WTC11 (cell line): ENCODE measurements at regions not wholly inside any gene's neighbourhood (a gene's known extent, or its start where the extent isn't known, plus 50 kb on each side); places are given as distances from the start of the nearest gene placed in this dataset.

Experiments
- ATF1 ChIP-seq: sonication (generic); formaldehyde crosslinking; IDR thresholded peaks from 2 replicates; pipeline ENCODE4 v1.8.1; 2023; ENCODE audit warnings: mild to moderate bottlenecking, moderate library complexity, missing genetic modification reagents
- E2F1 ChIP-seq: sonication (generic); formaldehyde crosslinking; IDR thresholded peaks from 2 replicates; pipeline ENCODE4 v1.8.0; 2022; ENCODE audit warnings: mild to moderate bottlenecking, missing genetic modification reagents
- ETV6 ChIP-seq: sonication (generic); formaldehyde crosslinking; IDR thresholded peaks from 2 replicates; pipeline ENCODE4 v1.8.1; 2022; ENCODE audit warnings: mild to moderate bottlenecking, missing genetic modification reagents
- FOXP4 ChIP-seq: sonication (generic); formaldehyde crosslinking; IDR thresholded peaks from 2 replicates; pipeline ENCODE4 v1.8.0; 2022; ENCODE audit warnings: mild to moderate bottlenecking, missing genetic modification reagents
- SP1 ChIP-seq: sonication (generic); formaldehyde crosslinking; conservative IDR thresholded peaks from 2 replicates; pipeline ENCODE4 v1.8.1; 2022; ENCODE audit warnings: missing genetic modification reagents
- USF2 ChIP-seq: sonication (generic); formaldehyde crosslinking; IDR thresholded peaks from 2 replicates; pipeline ENCODE4 v1.8.1; 2023; ENCODE audit warnings: mild to moderate bottlenecking, missing genetic modification reagents, moderate library complexity
- TF ChIP-seq, protein P1 (sequence below): fragments of 200-600 bp; IDR thresholded peaks from 2 replicates; pipeline ENCODE4 v1.8.0; 2022; ENCODE audit warnings: antibody characterized with exemption
- TF ChIP-seq, protein P2 (sequence below): sonication (generic); formaldehyde crosslinking; IDR thresholded peaks from 2 replicates; pipeline ENCODE4 v1.8.1; 2023; ENCODE audit warnings: mild to moderate bottlenecking, moderate library complexity, missing genetic modification reagents
- TF ChIP-seq, protein P3 (sequence below): sonication (generic); formaldehyde crosslinking; IDR thresholded peaks from 2 replicates; pipeline ENCODE4 v1.8.1; 2022; ENCODE audit warnings: low read depth, mild to moderate bottlenecking, moderate library complexity, missing genetic modification reagents, borderline replicate concordance

DNA sequence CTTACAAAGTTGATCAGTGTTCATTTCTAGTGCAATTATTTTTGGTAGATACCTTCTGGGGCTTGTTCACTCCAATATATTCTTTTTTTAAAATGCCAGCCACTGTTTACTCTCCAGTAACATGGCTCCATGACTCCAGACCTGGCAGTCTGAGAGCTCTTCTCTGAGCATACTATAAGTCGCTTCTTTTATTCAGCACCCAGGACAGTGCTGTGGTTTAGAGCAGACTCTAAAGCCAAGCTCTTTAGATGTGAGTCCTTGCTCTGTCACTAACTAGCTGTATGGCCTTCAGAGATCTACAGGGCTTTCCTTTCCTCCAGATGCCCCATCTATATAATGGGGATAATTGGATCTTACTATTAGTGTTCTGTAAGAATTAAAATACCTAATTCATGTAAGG, 200.2 kb upstream of the FAM241A start:
- TF ChIP-seq, protein P1, sequence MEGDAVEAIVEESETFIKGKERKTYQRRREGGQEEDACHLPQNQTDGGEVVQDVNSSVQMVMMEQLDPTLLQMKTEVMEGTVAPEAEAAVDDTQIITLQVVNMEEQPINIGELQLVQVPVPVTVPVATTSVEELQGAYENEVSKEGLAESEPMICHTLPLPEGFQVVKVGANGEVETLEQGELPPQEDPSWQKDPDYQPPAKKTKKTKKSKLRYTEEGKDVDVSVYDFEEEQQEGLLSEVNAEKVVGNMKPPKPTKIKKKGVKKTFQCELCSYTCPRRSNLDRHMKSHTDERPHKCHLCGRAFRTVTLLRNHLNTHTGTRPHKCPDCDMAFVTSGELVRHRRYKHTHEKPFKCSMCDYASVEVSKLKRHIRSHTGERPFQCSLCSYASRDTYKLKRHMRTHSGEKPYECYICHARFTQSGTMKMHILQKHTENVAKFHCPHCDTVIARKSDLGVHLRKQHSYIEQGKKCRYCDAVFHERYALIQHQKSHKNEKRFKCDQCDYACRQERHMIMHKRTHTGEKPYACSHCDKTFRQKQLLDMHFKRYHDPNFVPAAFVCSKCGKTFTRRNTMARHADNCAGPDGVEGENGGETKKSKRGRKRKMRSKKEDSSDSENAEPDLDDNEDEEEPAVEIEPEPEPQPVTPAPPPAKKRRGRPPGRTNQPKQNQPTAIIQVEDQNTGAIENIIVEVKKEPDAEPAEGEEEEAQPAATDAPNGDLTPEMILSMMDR, result no peak
- TF ChIP-seq USF2, result no peak
- TF ChIP-seq SP1 (CRISPR knock-in tag), result no peak
- TF ChIP-seq ATF1, result no peak
- no peak for TF ChIP-seq ETV6 (CRISPR knock-in tag)
- TF ChIP-seq E2F1 (CRISPR knock-in tag), result no peak
- TF ChIP-seq, protein P2, sequence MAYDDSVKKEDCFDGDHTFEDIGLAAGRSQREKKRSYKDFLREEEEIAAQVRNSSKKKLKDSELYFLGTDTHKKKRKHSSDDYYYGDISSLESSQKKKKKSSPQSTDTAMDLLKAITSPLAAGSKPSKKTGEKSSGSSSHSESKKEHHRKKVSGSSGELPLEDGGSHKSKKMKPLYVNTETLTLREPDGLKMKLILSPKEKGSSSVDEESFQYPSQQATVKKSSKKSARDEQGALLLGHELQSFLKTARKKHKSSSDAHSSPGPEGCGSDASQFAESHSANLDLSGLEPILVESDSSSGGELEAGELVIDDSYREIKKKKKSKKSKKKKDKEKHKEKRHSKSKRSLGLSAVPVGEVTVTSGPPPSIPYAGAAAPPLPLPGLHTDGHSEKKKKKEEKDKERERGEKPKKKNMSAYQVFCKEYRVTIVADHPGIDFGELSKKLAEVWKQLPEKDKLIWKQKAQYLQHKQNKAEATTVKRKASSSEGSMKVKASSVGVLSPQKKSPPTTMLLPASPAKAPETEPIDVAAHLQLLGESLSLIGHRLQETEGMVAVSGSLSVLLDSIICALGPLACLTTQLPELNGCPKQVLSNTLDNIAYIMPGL (CRISPR knock-in tag), result no peak
- no peak for TF ChIP-seq FOXP4 (CRISPR knock-in tag)
- TF ChIP-seq, protein P3, sequence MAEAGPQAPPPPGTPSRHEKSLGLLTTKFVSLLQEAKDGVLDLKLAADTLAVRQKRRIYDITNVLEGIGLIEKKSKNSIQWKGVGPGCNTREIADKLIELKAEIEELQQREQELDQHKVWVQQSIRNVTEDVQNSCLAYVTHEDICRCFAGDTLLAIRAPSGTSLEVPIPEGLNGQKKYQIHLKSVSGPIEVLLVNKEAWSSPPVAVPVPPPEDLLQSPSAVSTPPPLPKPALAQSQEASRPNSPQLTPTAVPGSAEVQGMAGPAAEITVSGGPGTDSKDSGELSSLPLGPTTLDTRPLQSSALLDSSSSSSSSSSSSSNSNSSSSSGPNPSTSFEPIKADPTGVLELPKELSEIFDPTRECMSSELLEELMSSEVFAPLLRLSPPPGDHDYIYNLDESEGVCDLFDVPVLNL, result no peak
